Panc1 (cell line): ENCODE measurements at regions not wholly inside any gene's neighbourhood (a gene's known extent, or its start where the extent isn't known, plus 50 kb on each side); places are given as distances from the start of the nearest gene placed in this dataset.
"Not testable (repeated sequence)": the region's sequence is repeated elsewhere in the genome, so short reads cannot be mapped to it uniquely, and the experiment has no call there.

Experiments
- ATAC-seq: fragments of 200-7000 bp; cut with Tn5 transposase; 2 replicates; pipeline ENCODE4 v1.9.1; 2020; ENCODE audit warnings: mild to moderate bottlenecking, moderate library complexity
- BruUV-seq: library from RNA; stranded (reverse); fragments of 400-500 nt; replicated peaks from 2 replicates; lab custom pipeline; 2021; lab: Mats Ljungman, UMichigan
- CTCF ChIA-PET: fragments of 300-600 bp; sonication (Branson Sonifier 250); formaldehyde crosslinking; loops from one replicate; lab custom pipeline; 2022; ENCODE audit warnings: antibody characterized with exemption; lab: Charles Lee
- POLR2A ChIA-PET: fragments of 300-600 bp; sonication (Branson Sonifier 250); formaldehyde crosslinking; loops from one replicate; lab custom pipeline; 2022; ENCODE audit warnings: antibody characterized with exemption; lab: Charles Lee
- DNase-seq: peaks from one replicate; pipeline ENCODE4 v3.0.0-alpha.2; 2010; ENCODE audit warnings: low read depth, low spot score
- H3K27ac ChIP-seq: 2 replicates; pipeline ENCODE4 v1.5.1; 2011; ENCODE audit warnings: mild to moderate bottlenecking, low read length, inconsistent platforms
- H3K27me3 ChIP-seq: fragments of 200-500 bp; sonication (Bioruptor generic); 2 replicates; pipeline ENCODE4 v1.6.0; 2014; ENCODE audit warnings: low read length, inconsistent platforms; ENCODE audit not compliant: control insufficient read depth, insufficient read depth
- H3K36me3 ChIP-seq: fragments of 200-500 bp; sonication (Bioruptor generic); 2 replicates; pipeline ENCODE4 v1.5.1; 2014; ENCODE audit warnings: inconsistent platforms, mild to moderate bottlenecking, low read length, moderate library complexity; ENCODE audit not compliant: control insufficient read depth, insufficient read depth
- H3K4me1 ChIP-seq: 2 replicates; pipeline ENCODE4 v1.5.1; 2011; ENCODE audit warnings: inconsistent platforms, mild to moderate bottlenecking, low read length, moderate library complexity; ENCODE audit not compliant: control insufficient read depth, insufficient read depth
- H3K4me3 ChIP-seq, 2 experiments: 2 replicates each; pipeline ENCODE4 v1.5.1; 2011 to 2012; ENCODE audit warnings: low read depth in 2 of 2, low read length in 2 of 2, mild to moderate bottlenecking in 2 of 2, inconsistent platforms in 1 of 2, moderate library complexity in 1 of 2
- H3K9me3 ChIP-seq: fragments of 200-500 bp; sonication (Bioruptor generic); 2 replicates; pipeline ENCODE4 v1.5.1; 2014; ENCODE audit warnings: low read depth, mild to moderate bottlenecking, inconsistent platforms, low read length, moderate library complexity; ENCODE audit not compliant: control insufficient read depth, insufficient read depth
- POLR2AphosphoS5 ChIP-seq: IDR thresholded peaks from 2 replicates; pipeline ENCODE4 v1.6.1; 2012; ENCODE audit warnings: mild to moderate bottlenecking, low read depth, low read length, moderate library complexity
- SIN3A ChIP-seq: IDR thresholded peaks from 2 replicates; pipeline ENCODE4 v1.6.1; 2012; ENCODE audit warnings: low read depth, mild to moderate bottlenecking, low read length, moderate library complexity, borderline replicate concordance; ENCODE audit not compliant: insufficient read depth
- TCF7L2 ChIP-seq: IDR thresholded peaks from 2 replicates; pipeline ENCODE4 v1.6.1; 2011; ENCODE audit warnings: mild to moderate bottlenecking, low read depth, low read length, inconsistent platforms
- in situ Hi-C: cut with HindIII; loops from 2 replicates; pipeline ENCODE4 v1.10.0; 2016; ENCODE audit warnings: low sequenced_read_pairs, low pct_unique_long_range_greater_than_20kb
- intact Hi-C: fragments of 100-400 bp; cut with micrococcal nuclease; formaldehyde crosslinking; loops from one replicate; pipeline ENCODE4 v1.10.0; 2022; ENCODE audit not compliant: unreplicated experiment
- TF ChIP-seq, protein P1 (sequence below), 2 experiments: IDR thresholded peaks; 2 replicates each; pipeline ENCODE4 v1.6.1; 2011 to 2012; ENCODE audit warnings: low read depth in 2 of 2, control low read depth in 1 of 2, low read length in 1 of 2, mild to moderate bottlenecking in 1 of 2, moderate library complexity in 1 of 2; ENCODE audit not compliant: insufficient read depth in 1 of 2
- TF ChIP-seq, protein P2 (sequence below): fragments of 450-650 bp; IDR thresholded peaks from 2 replicates; pipeline ENCODE4 v1.5.1; 2017; ENCODE audit warnings: mild to moderate bottlenecking

DNA sequence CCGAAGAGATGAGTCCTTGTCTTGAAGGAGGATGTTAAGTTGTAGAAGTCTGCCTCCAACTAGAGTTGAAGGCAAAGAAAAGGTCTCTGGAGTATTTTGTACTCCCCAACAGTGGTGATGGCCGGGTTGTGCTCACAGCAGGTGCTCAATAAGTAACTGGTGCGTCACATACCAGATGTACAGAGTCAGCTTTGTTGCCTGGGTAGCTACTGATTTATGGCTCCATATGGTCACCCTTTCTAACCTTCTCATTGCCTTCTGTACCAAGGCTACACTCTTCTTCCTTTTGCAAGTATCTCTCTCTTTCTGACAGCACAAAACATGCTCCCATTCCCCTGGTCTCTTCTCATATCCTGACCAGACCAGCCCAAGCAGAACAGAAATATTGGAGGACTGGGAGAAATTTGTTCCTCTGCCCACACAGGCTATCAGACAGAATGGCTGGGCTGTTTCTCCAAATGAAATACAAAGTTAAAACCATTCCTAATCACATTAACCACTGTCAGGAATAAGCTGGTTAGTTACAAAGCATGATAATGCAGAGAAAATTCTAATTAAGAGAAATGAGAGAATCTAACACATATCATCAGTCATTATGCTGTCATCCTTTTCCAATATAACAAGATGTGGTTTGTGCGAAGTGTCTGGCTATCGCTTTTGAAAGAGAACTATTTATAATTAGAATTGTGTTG lies 150.1 kb upstream of the LRRN1 start:
- CTCF ChIA-PET, result no interaction called here
- H3K27ac ChIP-seq, result no peak overlapping the region
- no peaks in the 10 kb centered on the region for H3K4me1 ChIP-seq
- ATAC-seq (no peak), DNase-seq (no peak)
- intact Hi-C loops (no loop called here), in situ Hi-C loops (no loop called here)
- TF ChIP-seq, protein P1, sequence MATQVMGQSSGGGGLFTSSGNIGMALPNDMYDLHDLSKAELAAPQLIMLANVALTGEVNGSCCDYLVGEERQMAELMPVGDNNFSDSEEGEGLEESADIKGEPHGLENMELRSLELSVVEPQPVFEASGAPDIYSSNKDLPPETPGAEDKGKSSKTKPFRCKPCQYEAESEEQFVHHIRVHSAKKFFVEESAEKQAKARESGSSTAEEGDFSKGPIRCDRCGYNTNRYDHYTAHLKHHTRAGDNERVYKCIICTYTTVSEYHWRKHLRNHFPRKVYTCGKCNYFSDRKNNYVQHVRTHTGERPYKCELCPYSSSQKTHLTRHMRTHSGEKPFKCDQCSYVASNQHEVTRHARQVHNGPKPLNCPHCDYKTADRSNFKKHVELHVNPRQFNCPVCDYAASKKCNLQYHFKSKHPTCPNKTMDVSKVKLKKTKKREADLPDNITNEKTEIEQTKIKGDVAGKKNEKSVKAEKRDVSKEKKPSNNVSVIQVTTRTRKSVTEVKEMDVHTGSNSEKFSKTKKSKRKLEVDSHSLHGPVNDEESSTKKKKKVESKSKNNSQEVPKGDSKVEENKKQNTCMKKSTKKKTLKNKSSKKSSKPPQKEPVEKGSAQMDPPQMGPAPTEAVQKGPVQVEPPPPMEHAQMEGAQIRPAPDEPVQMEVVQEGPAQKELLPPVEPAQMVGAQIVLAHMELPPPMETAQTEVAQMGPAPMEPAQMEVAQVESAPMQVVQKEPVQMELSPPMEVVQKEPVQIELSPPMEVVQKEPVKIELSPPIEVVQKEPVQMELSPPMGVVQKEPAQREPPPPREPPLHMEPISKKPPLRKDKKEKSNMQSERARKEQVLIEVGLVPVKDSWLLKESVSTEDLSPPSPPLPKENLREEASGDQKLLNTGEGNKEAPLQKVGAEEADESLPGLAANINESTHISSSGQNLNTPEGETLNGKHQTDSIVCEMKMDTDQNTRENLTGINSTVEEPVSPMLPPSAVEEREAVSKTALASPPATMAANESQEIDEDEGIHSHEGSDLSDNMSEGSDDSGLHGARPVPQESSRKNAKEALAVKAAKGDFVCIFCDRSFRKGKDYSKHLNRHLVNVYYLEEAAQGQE (IDR thresholded peaks at IDR 0.05; ENCODE audit: insufficient read depth in 1 of 2, low read depth in 2 of 2, low read length in 1 of 2), result no peak
- no peak for TF ChIP-seq POLR2AphosphoS5
- no peak for TF ChIP-seq SIN3A
- TF ChIP-seq, protein P2, sequence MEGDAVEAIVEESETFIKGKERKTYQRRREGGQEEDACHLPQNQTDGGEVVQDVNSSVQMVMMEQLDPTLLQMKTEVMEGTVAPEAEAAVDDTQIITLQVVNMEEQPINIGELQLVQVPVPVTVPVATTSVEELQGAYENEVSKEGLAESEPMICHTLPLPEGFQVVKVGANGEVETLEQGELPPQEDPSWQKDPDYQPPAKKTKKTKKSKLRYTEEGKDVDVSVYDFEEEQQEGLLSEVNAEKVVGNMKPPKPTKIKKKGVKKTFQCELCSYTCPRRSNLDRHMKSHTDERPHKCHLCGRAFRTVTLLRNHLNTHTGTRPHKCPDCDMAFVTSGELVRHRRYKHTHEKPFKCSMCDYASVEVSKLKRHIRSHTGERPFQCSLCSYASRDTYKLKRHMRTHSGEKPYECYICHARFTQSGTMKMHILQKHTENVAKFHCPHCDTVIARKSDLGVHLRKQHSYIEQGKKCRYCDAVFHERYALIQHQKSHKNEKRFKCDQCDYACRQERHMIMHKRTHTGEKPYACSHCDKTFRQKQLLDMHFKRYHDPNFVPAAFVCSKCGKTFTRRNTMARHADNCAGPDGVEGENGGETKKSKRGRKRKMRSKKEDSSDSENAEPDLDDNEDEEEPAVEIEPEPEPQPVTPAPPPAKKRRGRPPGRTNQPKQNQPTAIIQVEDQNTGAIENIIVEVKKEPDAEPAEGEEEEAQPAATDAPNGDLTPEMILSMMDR, result no peak
- no peak for TF ChIP-seq TCF7L2
- no peak overlapping the region for H3K4me3 ChIP-seq
- no peaks in the 10 kb centered on the region for H3K9me3 ChIP-seq
- H3K27me3 ChIP-seq, result no peaks in the 10 kb centered on the region
- POLR2A ChIA-PET, result no interaction called here
- no peaks in the 10 kb centered on the region for H3K36me3 ChIP-seq
- no TSS peak for BruUV-seq

DNA sequence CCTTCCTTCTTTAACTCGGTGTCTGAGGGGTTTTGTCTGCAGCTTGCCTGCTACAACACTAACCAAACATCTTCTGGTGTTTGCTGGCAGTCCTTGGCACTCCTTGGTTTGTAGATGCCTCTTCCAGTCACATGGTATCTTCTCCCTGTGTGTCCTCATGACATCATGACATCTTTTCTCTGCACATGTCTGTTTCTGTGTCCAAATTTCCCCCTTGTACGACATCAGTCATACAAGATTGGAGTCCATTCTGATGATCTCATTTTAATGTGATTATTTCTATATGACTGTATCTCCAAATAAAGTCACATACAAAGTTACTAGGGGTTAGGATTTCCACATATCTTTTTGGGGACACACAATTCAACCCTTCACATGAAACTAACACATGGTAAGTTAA lies 152.3 kb upstream of the LRRN1 start:
- Histone ChIP-seq H3K9me3 (no peaks in the 10 kb centered on the region), H3K27ac (no peak overlapping the region), H3K4me3 (no peak overlapping the region), H3K4me1 (no peaks in the 10 kb centered on the region), H3K27me3 (no peaks in the 10 kb centered on the region), H3K36me3 (no peaks in the 10 kb centered on the region)
- DNase-seq, result no peak
- in situ Hi-C loops, result no loop called here
- no peak for ATAC-seq
- intact Hi-C loops, result no loop called here
- POLR2A ChIA-PET, result no interaction called here
- no TSS peak for BruUV-seq
- CTCF ChIA-PET, result no interaction called here
- TF ChIP-seq, protein P1 (IDR thresholded peaks at IDR 0.05; ENCODE audit: insufficient read depth in 1 of 2, low read depth in 2 of 2, low read length in 1 of 2), result no peak
- no peak for TF ChIP-seq POLR2AphosphoS5
- TF ChIP-seq, protein P2, result no peak

DNA sequence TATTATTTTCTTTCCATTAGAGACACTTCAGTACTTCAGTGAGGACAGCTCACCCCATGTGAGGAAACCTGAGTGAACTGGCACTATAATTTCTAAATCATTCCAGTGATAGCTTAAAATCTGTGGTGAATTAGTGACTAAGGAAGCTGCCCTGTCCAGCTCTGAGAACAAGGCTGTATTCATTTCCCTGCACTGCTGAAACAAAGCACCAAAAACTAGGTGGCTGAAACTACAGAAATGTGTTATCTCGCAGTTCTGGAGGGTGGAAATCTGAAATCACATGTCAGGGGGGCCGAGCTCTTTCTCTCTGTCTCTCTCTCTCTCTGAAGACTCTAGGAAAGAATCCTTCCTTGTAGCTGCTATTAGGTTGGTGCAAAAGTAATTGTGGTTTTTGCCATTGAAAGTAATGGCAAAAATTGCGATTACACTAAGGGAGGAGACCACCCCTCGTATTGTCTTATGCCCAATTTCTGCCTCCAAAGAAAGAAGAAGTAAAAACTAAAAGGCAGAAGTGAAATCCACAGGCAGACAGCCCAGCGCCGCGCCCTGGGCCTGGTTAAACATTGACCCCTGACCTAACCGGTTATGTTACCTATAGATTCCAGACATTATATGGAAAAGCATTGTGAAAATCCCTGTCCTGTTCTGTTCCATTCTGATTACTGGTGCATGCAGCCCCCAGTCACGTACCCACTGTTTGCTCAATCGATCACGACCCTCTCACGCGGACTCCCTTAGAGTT lies 153.0 kb upstream of the LRRN1 start:
- H3K36me3 ChIP-seq, BruUV-seq, H3K9me3 ChIP-seq, CTCF ChIA-PET, H3K27me3 ChIP-seq, in situ Hi-C loops, H3K4me3 ChIP-seq, ATAC-seq, H3K27ac ChIP-seq, H3K4me1 ChIP-seq, POLR2A ChIA-PET, DNase-seq, intact Hi-C loops: not testable (repeated sequence)
